ENCODE measurements at regions not wholly inside any gene's neighbourhood (a gene's known extent, or its start where the extent isn't known, plus 50 kb on each side); places are given as distances from the start of the nearest gene placed in this dataset.

- Histone ChIP-seq H3K4me3 (ENCODE audit: extremely low read depth in 1 of 4, insufficient read depth in 2 of 4, low read depth in 3 of 4, low read length in 4 of 4) (no peak overlapping the region), H3K79me1 (ENCODE audit: low read depth, low read length) (no peaks in the 10 kb centered on the region), H3K27me3 (replicated peaks in 1 of 4; ENCODE audit: control insufficient read depth in 3 of 4, extremely low read depth in 1 of 4, insufficient read depth in 3 of 4, low read length in 3 of 4) (no peaks in the 10 kb centered on the region), H2AFZ (ENCODE audit: low read length) (no peak overlapping the region), H2BK20ac (ENCODE audit: low read length) (no peak overlapping the region), H3K56ac (replicated peaks; ENCODE audit: insufficient read length, low read depth, low read length) (no peak overlapping the region), H3K9ac (replicated peaks in 1 of 4; ENCODE audit: extremely low read depth in 1 of 4, low read depth in 3 of 4, low read length in 3 of 4) (no peak overlapping the region), H3K36me3 (ENCODE audit: control insufficient read depth in 2 of 4, insufficient read depth in 4 of 4, low read length in 3 of 4) (no peaks in the 10 kb centered on the region), H2BK12ac (ENCODE audit: low read depth, low read length) (no peak overlapping the region), H3K27ac (ENCODE audit: low read depth, low read length) (no peak overlapping the region), H2BK120ac (replicated peaks; ENCODE audit: low read depth, low read length) (no peak overlapping the region), H4K91ac (replicated peaks; ENCODE audit: insufficient read length, low read length) (no peak overlapping the region), H4K20me1 (replicated peaks in 1 of 2; ENCODE audit: control insufficient read depth in 1 of 2, insufficient read depth in 2 of 2, low read length in 2 of 2) (no peaks in the 10 kb centered on the region), H3K4me2 (ENCODE audit: insufficient read depth in 1 of 2, low read depth in 2 of 2, low read length in 2 of 2) (no peak overlapping the region), H2AK5ac (ENCODE audit: low read depth, low read length) (no peak overlapping the region), H4K5ac (ENCODE audit: insufficient read length, low read depth, low read length) (no peak overlapping the region), H3K4ac (replicated peaks; ENCODE audit: insufficient read length, low read depth, low read length) (no peak overlapping the region), H3K14ac (ENCODE audit: insufficient read length) (no peak overlapping the region), H2BK5ac (ENCODE audit: low read depth, low read length) (no peak overlapping the region), H3K79me2 (ENCODE audit: control insufficient read depth in 1 of 2, insufficient read depth in 2 of 2, low read length in 2 of 2) (no peaks in the 10 kb centered on the region), H3K9me3 (ENCODE audit: insufficient read depth in 2 of 2, low read depth in 1 of 2, low read length in 1 of 2) (no peaks in the 10 kb centered on the region), H3K4me1 (replicated peaks in 1 of 4; ENCODE audit: control insufficient read depth in 3 of 4, insufficient read depth in 4 of 4, low read length in 3 of 4) (no peaks in the 10 kb centered on the region), H3K18ac (ENCODE audit: extremely low read depth, low read length) (no peak overlapping the region), H3K23me2 (ENCODE audit: low read depth, low read length) (no peaks in the 10 kb centered on the region), H2BK15ac (ENCODE audit: low read length) (no peak overlapping the region), H4K8ac (ENCODE audit: extremely low read depth, insufficient read depth, low read length) (no peak overlapping the region), H3K23ac (ENCODE audit: insufficient read length) (no peak overlapping the region)
- WGBS, 2 experiments (ENCODE audit: extremely low coverage in 1 of 2, insufficient coverage in 1 of 2, insufficient read length in 1 of 2, insufficient replicate concordance in 2 of 2, low coverage in 1 of 2, low lambda C conversion rate in 2 of 2, missing lambda C conversion rate in 1 of 2) = 44% methylated on average over 2 of the region's 2 CpGs; no CpG with 5 or more reads in 1 of the 2 experiments
- FAIRE-seq (no peak), DNase-seq (ENCODE audit: low read depth in 1 of 2, low spot score in 2 of 2) (no peak)
- ChIA-PET CTCF (ENCODE audit: partially characterized antibody) (no interaction called here), POLR2A (ENCODE audit: partially characterized antibody) (no interaction called here)
- TF ChIP-seq EZH2 (IDR thresholded peaks at IDR 0.05; ENCODE audit: low read depth, low read length, severe bottlenecking) (no peak), CEBPB (IDR thresholded peaks at IDR 0.05; ENCODE audit: low read depth, low read length) (peak; percentile 58; the same call in 1 of the 2 replicates), ZNF274 (IDR thresholded peaks at IDR 0.05; ENCODE audit: borderline replicate concordance, extremely low read depth, low read length) (no peak)
These were observed 1031.1 kb downstream of the SORCS1 start for GRCh38 chr10:106133451-106133850.
